CD4-positive, alpha-beta T cell (primary cell): ENCODE measurements at regions not wholly inside any gene's neighbourhood (a gene's known extent, or its start where the extent isn't known, plus 50 kb on each side); places are given as distances from the start of the nearest gene placed in this dataset.

ENCODE experiments used
- ATAC-seq: fragments of 200-7000 bp; cut with Tn5 transposase; one replicate; pipeline ENCODE4 v1.10.0; 2022; ENCODE audit warnings: mild to moderate bottlenecking; ENCODE audit not compliant: poor library complexity
- CTCF ChIA-PET: fragments of 350-600 bp; sonication (Branson Sonifier 250); formaldehyde crosslinking; loops from one replicate; lab custom pipeline; 2021; ENCODE audit warnings: antibody characterized with exemption, inconsistent platforms; lab: Charles Lee
- POLR2A ChIA-PET: fragments of 350-600 bp; sonication (Branson Sonifier 250); formaldehyde crosslinking; loops from one replicate; lab custom pipeline; 2021; ENCODE audit warnings: antibody characterized with exemption, inconsistent platforms; lab: Charles Lee
- DNase-seq, 14 experiments: peaks; one replicate each; pipeline ENCODE4 v3.0.0-alpha.2; 2013 to 2020; ENCODE audit warnings: mixed read lengths in 2 of 14
- H3K27ac ChIP-seq, 2 donors: one replicate each; pipeline versions ENCODE4 v1.5.1 to v1.7.0; 2013; ENCODE audit warnings: low read length in 2 of 2, low read depth in 1 of 2, mild to moderate bottlenecking in 1 of 2
- H3K27me3 ChIP-seq, 2 experiments: 1 replicate in 1 of 2; 2 replicates in 1 of 2; pipeline versions ENCODE4 v1.6.1 to v1.7.0; 2013; ENCODE audit warnings: low read length in 2 of 2, control low read depth in 1 of 2, mild to moderate bottlenecking in 1 of 2, moderate library complexity in 1 of 2; ENCODE audit not compliant: insufficient read depth in 2 of 2, control insufficient read depth in 1 of 2
- H3K36me3 ChIP-seq: one replicate; pipeline ENCODE4 v1.6.1; 2013; ENCODE audit warnings: low read length, control low read depth; ENCODE audit not compliant: insufficient read depth
- H3K4me1 ChIP-seq: one replicate; pipeline ENCODE4 v1.6.1; 2013; ENCODE audit warnings: low read length, control low read depth; ENCODE audit not compliant: insufficient read depth
- H3K4me3 ChIP-seq: one replicate; pipeline ENCODE4 v1.5.1; 2013; ENCODE audit warnings: mild to moderate bottlenecking, low read length, moderate library complexity
- H3K9me3 ChIP-seq, 2 experiments: 1 replicate in 1 of 2; 2 replicates in 1 of 2; pipeline versions ENCODE4 v1.6.1 to v1.7.0; 2013; ENCODE audit warnings: low read length in 2 of 2, mild to moderate bottlenecking in 2 of 2, control low read depth in 1 of 2, moderate library complexity in 1 of 2; ENCODE audit not compliant: control insufficient read depth in 1 of 2, insufficient read depth in 1 of 2
- H3K27ac Mint-ChIP-seq: one replicate; pipeline ENCODE4 v1.8.0; 2020; ENCODE audit warnings: mixed read lengths
- H3K27me3 Mint-ChIP-seq: one replicate; pipeline ENCODE4 v1.8.0; 2021; ENCODE audit warnings: mixed read lengths
- H3K36me3 Mint-ChIP-seq: one replicate; pipeline ENCODE4 v1.8.0; 2021; ENCODE audit warnings: low read depth, mixed read lengths
- H3K4me1 Mint-ChIP-seq: one replicate; pipeline ENCODE4 v1.8.0; 2021; ENCODE audit warnings: low read depth, mixed read lengths
- H3K4me3 Mint-ChIP-seq: one replicate; pipeline ENCODE4 v1.8.0; 2020; ENCODE audit warnings: mild to moderate bottlenecking, mixed read lengths
- H3K9me3 Mint-ChIP-seq: one replicate; pipeline ENCODE4 v1.8.0; 2020; ENCODE audit warnings: mixed read lengths
- CTCF ChIP-seq: fragments of 200-600 bp; IDR thresholded peaks from one replicate; pipeline ENCODE4 v1.8.0; 2022; ENCODE audit warnings: antibody characterized with exemption, mild to moderate bottlenecking
- intact Hi-C, 2 experiments: fragments of 100-400 bp; cut with DNase I in 1 of 2; cut with micrococcal nuclease in 1 of 2; formaldehyde crosslinking; loops; one replicate each; pipeline versions ENCODE4 v1.15.1 to v1.9.0; 2023 to 2025; cut with DNase I, micrococcal nuclease

GRCh38 chr12:71349950-71350349 is 89.6 kb upstream of the LGR5 start:
- intact Hi-C loops, result no loop called here
- DNase-seq (no peak), ATAC-seq (no peak)
- no peak overlapping the region for H3K4me3 Mint-ChIP-seq
- no peak overlapping the region for H3K27ac ChIP-seq
- H3K9me3 ChIP-seq, result no peaks in the 10 kb centered on the region
- TF ChIP-seq CTCF, result no peak
- H3K27me3 ChIP-seq, result peaks cover 0 to 3% of the 10 kb centered on the region in 2 experiments
- H3K4me1 ChIP-seq, result no peaks in the 10 kb centered on the region
- no peaks in the 10 kb centered on the region for H3K4me1 Mint-ChIP-seq
- H3K9me3 Mint-ChIP-seq, result peaks cover 7% of the 10 kb centered on the region
- ChIA-PET CTCF (no interaction called here), POLR2A (no interaction called here)
- no peaks in the 10 kb centered on the region for H3K36me3 ChIP-seq
- no peak overlapping the region for H3K4me3 ChIP-seq
- no peak overlapping the region for H3K27ac Mint-ChIP-seq
- H3K36me3 Mint-ChIP-seq, result no peaks in the 10 kb centered on the region
- peaks cover 36% of the 10 kb centered on the region for H3K27me3 Mint-ChIP-seq

GRCh38 chr12:71338933-71339332 is 100.7 kb upstream of the LGR5 start:
- Mint-ChIP-seq H3K4me1 (no peaks in the 10 kb centered on the region), H3K4me3 (no peak overlapping the region), H3K36me3 (no peaks in the 10 kb centered on the region), H3K9me3 (peaks cover 2% of the 10 kb centered on the region), H3K27me3 (no peaks in the 10 kb centered on the region), H3K27ac (no peak overlapping the region)
- H3K27me3 ChIP-seq, result peaks cover 0 to 2% of the 10 kb centered on the region in 2 experiments
- no peak overlapping the region for H3K4me3 ChIP-seq
- intact Hi-C loops, result no loop called here
- ChIA-PET POLR2A (no interaction called here), CTCF (no interaction called here)
- no peaks in the 10 kb centered on the region for H3K9me3 ChIP-seq
- TF ChIP-seq CTCF, result no peak
- DNase-seq (no peak), ATAC-seq (no peak)
- H3K4me1 ChIP-seq, result no peaks in the 10 kb centered on the region
- no peaks in the 10 kb centered on the region for H3K36me3 ChIP-seq
- no peak overlapping the region for H3K27ac ChIP-seq

GRCh38 chr12:71335963-71336257 is 103.7 kb upstream of the LGR5 start:
- Mint-ChIP-seq H3K27ac (no peak overlapping the region), H3K27me3 (no peaks in the 10 kb centered on the region), H3K4me3 (no peak overlapping the region), H3K4me1 (no peaks in the 10 kb centered on the region), H3K9me3 (no peaks in the 10 kb centered on the region), H3K36me3 (no peaks in the 10 kb centered on the region)
- DNase-seq (no peak), ATAC-seq (no peak)
- H3K27ac ChIP-seq, result no peak overlapping the region
- intact Hi-C loops, result no loop called here
- peaks cover 0 to 5% of the 10 kb centered on the region in 2 experiments for H3K27me3 ChIP-seq
- H3K9me3 ChIP-seq, result no peaks in the 10 kb centered on the region
- H3K36me3 ChIP-seq, result no peaks in the 10 kb centered on the region
- TF ChIP-seq CTCF, result no peak
- POLR2A ChIA-PET, result no interaction called here
- CTCF ChIA-PET, result no interaction called here
- H3K4me1 ChIP-seq, result no peaks in the 10 kb centered on the region
- no peak overlapping the region for H3K4me3 ChIP-seq
